ENCODE measurements at regions not wholly inside any gene's neighbourhood (a gene's known extent, or its start where the extent isn't known, plus 50 kb on each side); places are given as distances from the start of the nearest gene placed in this dataset.

- DNase-seq (no peak), ATAC-seq (replicated peaks) (no peak)
- Mint-ChIP-seq H3K27ac (no peak overlapping the region), H3K4me1 (ENCODE audit: low read depth in 2 of 2) (no peaks in the 10 kb centered on the region), H3K27me3 (no peaks in the 10 kb centered on the region), H3K4me3 (no peak overlapping the region), H3K36me3 (ENCODE audit: insufficient read depth) (no peaks in the 10 kb centered on the region), H3K9me3 (no peaks in the 10 kb centered on the region)
Measured at GRCh38 chr3:144173491-144173890, 201.9 kb downstream of the DIPK2A start.

GRCh38 chr3:144175644-144176425 lies 204.2 kb downstream of the DIPK2A start:
- Mint-ChIP-seq H3K36me3 (ENCODE audit: insufficient read depth) (no peaks in the 10 kb centered on the region), H3K27ac (no peak overlapping the region), H3K4me3 (no peak overlapping the region), H3K27me3 (no peaks in the 10 kb centered on the region), H3K9me3 (no peaks in the 10 kb centered on the region), H3K4me1 (ENCODE audit: low read depth in 2 of 2) (no peaks in the 10 kb centered on the region)
- DNase-seq (no peak), ATAC-seq (replicated peaks) (no peak)

GRCh38 chr3:144177649-144178048 lies 206.0 kb downstream of the DIPK2A start:
- ATAC-seq (replicated peaks) (no peak), DNase-seq (no peak)
- H3K27ac Mint-ChIP-seq = no peak overlapping the region
- H3K4me1 Mint-ChIP-seq (ENCODE audit: low read depth in 2 of 2) = no peaks in the 10 kb centered on the region
- H3K27me3 Mint-ChIP-seq = no peaks in the 10 kb centered on the region
- no peaks in the 10 kb centered on the region for H3K36me3 Mint-ChIP-seq (ENCODE audit: insufficient read depth)
- H3K9me3 Mint-ChIP-seq = no peaks in the 10 kb centered on the region
- no peak overlapping the region for H3K4me3 Mint-ChIP-seq

- Mint-ChIP-seq H3K27me3 (no peaks in the 10 kb centered on the region), H3K36me3 (ENCODE audit: insufficient read depth) (no peaks in the 10 kb centered on the region), H3K9me3 (no peaks in the 10 kb centered on the region), H3K27ac (no peak overlapping the region), H3K4me1 (ENCODE audit: low read depth in 2 of 2) (no peaks in the 10 kb centered on the region), H3K4me3 (no peak overlapping the region)
- DNase-seq (no peak), ATAC-seq (replicated peaks) (no peak)
Measured at GRCh38 chr3:144178607-144179006, 207.0 kb downstream of the DIPK2A start.

GRCh38 chr3:144181062-144181461 lies 209.4 kb downstream of the DIPK2A start:
- H3K9me3 Mint-ChIP-seq = peaks cover 3 to 15% of the 10 kb centered on the region in 2 donors
- no peak overlapping the region for H3K4me3 Mint-ChIP-seq
- no peaks in the 10 kb centered on the region for H3K27me3 Mint-ChIP-seq
- H3K4me1 Mint-ChIP-seq (ENCODE audit: low read depth in 2 of 2) = no peaks in the 10 kb centered on the region
- H3K27ac Mint-ChIP-seq = no peak overlapping the region
- ATAC-seq (replicated peaks) (no peak), DNase-seq (no peak)
- H3K36me3 Mint-ChIP-seq (ENCODE audit: insufficient read depth) = no peaks in the 10 kb centered on the region

- H3K27ac Mint-ChIP-seq = no peak overlapping the region
- no peaks in the 10 kb centered on the region for H3K27me3 Mint-ChIP-seq
- no peaks in the 10 kb centered on the region for H3K36me3 Mint-ChIP-seq (ENCODE audit: insufficient read depth)
- H3K4me3 Mint-ChIP-seq = no peak overlapping the region
- DNase-seq = no peak
- peaks cover 3 to 15% of the 10 kb centered on the region in 2 donors for H3K9me3 Mint-ChIP-seq
- ATAC-seq (replicated peaks) = no peak
- no peaks in the 10 kb centered on the region for H3K4me1 Mint-ChIP-seq (ENCODE audit: low read depth in 2 of 2)
Measured at GRCh38 chr3:144182501-144182900, 210.9 kb downstream of the DIPK2A start.

GRCh38 chr3:144185276-144185675 lies 213.7 kb downstream of the DIPK2A start:
- Mint-ChIP-seq H3K27me3 (no peaks in the 10 kb centered on the region), H3K4me3 (no peak overlapping the region), H3K4me1 (ENCODE audit: low read depth in 2 of 2) (peaks cover 0 to 8% of the 10 kb centered on the region in 2 donors), H3K36me3 (ENCODE audit: insufficient read depth) (no peaks in the 10 kb centered on the region), H3K9me3 (peaks cover 3 to 15% of the 10 kb centered on the region in 2 donors), H3K27ac (no peak overlapping the region)
- ATAC-seq (replicated peaks) = no peak
- DNase-seq = no peak

GRCh38 chr3:144187531-144188210 lies 216.0 kb downstream of the DIPK2A start:
- no peak for DNase-seq
- no peak for ATAC-seq (replicated peaks)
- no peak overlapping the region for H3K4me3 Mint-ChIP-seq
- peaks cover 3 to 27% of the 10 kb centered on the region in 2 donors for H3K9me3 Mint-ChIP-seq
- no peaks in the 10 kb centered on the region for H3K36me3 Mint-ChIP-seq (ENCODE audit: insufficient read depth)
- H3K27me3 Mint-ChIP-seq = no peaks in the 10 kb centered on the region
- no peak overlapping the region for H3K27ac Mint-ChIP-seq
- H3K4me1 Mint-ChIP-seq (ENCODE audit: low read depth in 2 of 2) = peaks cover 0 to 8% of the 10 kb centered on the region in 2 donors

GRCh38 chr3:144189044-144189443 lies 217.4 kb downstream of the DIPK2A start:
- ATAC-seq (replicated peaks) (no peak), DNase-seq (no peak)
- H3K9me3 Mint-ChIP-seq = peaks cover 6 to 34% of the 10 kb centered on the region in 2 donors
- no peaks in the 10 kb centered on the region for H3K27me3 Mint-ChIP-seq
- no peak overlapping the region for H3K4me3 Mint-ChIP-seq
- no peak overlapping the region for H3K27ac Mint-ChIP-seq
- H3K4me1 Mint-ChIP-seq (ENCODE audit: low read depth in 2 of 2) = peaks cover 0 to 8% of the 10 kb centered on the region in 2 donors
- H3K36me3 Mint-ChIP-seq (ENCODE audit: insufficient read depth) = no peaks in the 10 kb centered on the region

GRCh38 chr3:144197116-144197515 lies 225.5 kb downstream of the DIPK2A start:
- H3K4me1 Mint-ChIP-seq (ENCODE audit: low read depth in 2 of 2) = peaks cover 0 to 5% of the 10 kb centered on the region in 2 donors
- H3K9me3 Mint-ChIP-seq = peaks cover 7 to 22% of the 10 kb centered on the region in 2 donors
- no peak overlapping the region for H3K27ac Mint-ChIP-seq
- ATAC-seq (replicated peaks) = no peak
- peaks cover 7 to 9% of the 10 kb centered on the region in 2 donors for H3K27me3 Mint-ChIP-seq
- H3K36me3 Mint-ChIP-seq (ENCODE audit: insufficient read depth) = no peaks in the 10 kb centered on the region
- no peak for DNase-seq
- no peak overlapping the region for H3K4me3 Mint-ChIP-seq

GRCh38 chr3:144197582-144197981 lies 226.0 kb downstream of the DIPK2A start:
- Mint-ChIP-seq H3K9me3 (peaks cover 7 to 22% of the 10 kb centered on the region in 2 donors), H3K27me3 (peaks cover 7 to 9% of the 10 kb centered on the region in 2 donors), H3K4me1 (ENCODE audit: low read depth in 2 of 2) (peaks cover 0 to 5% of the 10 kb centered on the region in 2 donors), H3K27ac (no peak overlapping the region), H3K4me3 (no peak overlapping the region), H3K36me3 (ENCODE audit: insufficient read depth) (no peaks in the 10 kb centered on the region)
- ATAC-seq (replicated peaks) (no peak), DNase-seq (no peak)

- H3K27ac Mint-ChIP-seq = peak overlapping the region in 1 of 2 donors; percentile 61
- no peaks in the 10 kb centered on the region for H3K36me3 Mint-ChIP-seq (ENCODE audit: insufficient read depth)
- H3K27me3 Mint-ChIP-seq = peaks cover 7 to 9% of the 10 kb centered on the region in 2 donors
- peaks cover 4 to 13% of the 10 kb centered on the region in 2 donors for H3K9me3 Mint-ChIP-seq
- DNase-seq (no peak), ATAC-seq (replicated peaks) (no peak)
- peaks cover 0 to 5% of the 10 kb centered on the region in 2 donors for H3K4me1 Mint-ChIP-seq (ENCODE audit: low read depth in 2 of 2)
- H3K4me3 Mint-ChIP-seq = no peak overlapping the region
Measured at GRCh38 chr3:144200004-144200403, 228.4 kb downstream of the DIPK2A start.

GRCh38 chr3:144200466-144200865 lies 228.8 kb downstream of the DIPK2A start:
- ATAC-seq (replicated peaks) = no peak
- no peak for DNase-seq
- peak overlapping the region in 1 of 2 donors; percentile 61 for H3K27ac Mint-ChIP-seq
- H3K4me1 Mint-ChIP-seq (ENCODE audit: low read depth in 2 of 2) = peaks cover 0 to 5% of the 10 kb centered on the region in 2 donors
- peaks cover 4 to 13% of the 10 kb centered on the region in 2 donors for H3K9me3 Mint-ChIP-seq
- H3K36me3 Mint-ChIP-seq (ENCODE audit: insufficient read depth) = no peaks in the 10 kb centered on the region
- H3K4me3 Mint-ChIP-seq = no peak overlapping the region
- peaks cover 7 to 9% of the 10 kb centered on the region in 2 donors for H3K27me3 Mint-ChIP-seq

- ATAC-seq (replicated peaks) (no peak), DNase-seq (no peak)
- H3K4me1 Mint-ChIP-seq (ENCODE audit: low read depth in 2 of 2) = no peaks in the 10 kb centered on the region
- H3K9me3 Mint-ChIP-seq = no peaks in the 10 kb centered on the region
- H3K4me3 Mint-ChIP-seq = no peak overlapping the region
- H3K27ac Mint-ChIP-seq = no peak overlapping the region
- no peaks in the 10 kb centered on the region for H3K27me3 Mint-ChIP-seq
- no peaks in the 10 kb centered on the region for H3K36me3 Mint-ChIP-seq (ENCODE audit: insufficient read depth)
Measured at GRCh38 chr3:144221761-144222160, 250.1 kb downstream of the DIPK2A start.
